WTC11 (cell line): ENCODE measurements at regions not wholly inside any gene's neighbourhood (a gene's known extent, or its start where the extent isn't known, plus 50 kb on each side); places are given as distances from the start of the nearest gene placed in this dataset.
"Not testable (repeated sequence)": the region's sequence is repeated elsewhere in the genome, so short reads cannot be mapped to it uniquely, and the experiment has no call there.

ENCODE experiments used
- ATAC-seq: fragments of 200-7000 bp; cut with Tn5 transposase; 2 replicates; pipeline ENCODE4 v1.10.0; 2021; ENCODE audit warnings: mild to moderate bottlenecking, moderate library complexity
- CTCF ChIA-PET: fragments of 300-600 bp; sonication (Branson Sonifier 250); formaldehyde crosslinking; loops from one replicate; lab custom pipeline; 2021; ENCODE audit warnings: antibody characterized with exemption; lab: Charles Lee
- POLR2A ChIA-PET: fragments of 350-600 bp; sonication (Branson Sonifier 250); formaldehyde crosslinking; loops from one replicate; lab custom pipeline; 2021; ENCODE audit warnings: antibody characterized with exemption; lab: Charles Lee
- DNase-seq: peaks from one replicate; pipeline ENCODE4 v3.0.0; 2021; ENCODE audit warnings: low spot score
- H3K27ac Mint-ChIP-seq: 2 replicates; pipeline ENCODE4 v1.8.0; 2021; ENCODE audit warnings: mixed read lengths
- H3K27me3 Mint-ChIP-seq: 2 replicates; pipeline ENCODE4 v1.8.0; 2021; ENCODE audit warnings: low read depth, mild to moderate bottlenecking, moderate library complexity, mixed read lengths
- H3K36me3 Mint-ChIP-seq: 2 replicates; pipeline ENCODE4 v1.8.0; 2021; ENCODE audit warnings: mixed read lengths
- H3K4me1 Mint-ChIP-seq: 2 replicates; pipeline ENCODE4 v1.8.0; 2022; ENCODE audit warnings: mixed read lengths
- H3K4me3 Mint-ChIP-seq: 2 replicates; pipeline ENCODE4 v1.8.0; 2021; ENCODE audit warnings: mild to moderate bottlenecking, moderate library complexity, mixed read lengths
- H3K9me3 Mint-ChIP-seq: 2 replicates; pipeline ENCODE4 v1.8.0; 2021; ENCODE audit warnings: mixed read lengths
- CBFB ChIP-seq: sonication (generic); formaldehyde crosslinking; IDR thresholded peaks from 2 replicates; pipeline ENCODE4 v1.8.1; 2022; ENCODE audit warnings: mild to moderate bottlenecking, low read depth, missing genetic modification reagents
- ELF4 ChIP-seq: sonication (generic); formaldehyde crosslinking; IDR thresholded peaks from 2 replicates; pipeline ENCODE4 v1.8.1; 2022; ENCODE audit warnings: low read depth, mild to moderate bottlenecking, moderate library complexity, missing genetic modification reagents
- GABPB1 ChIP-seq: sonication (generic); formaldehyde crosslinking; IDR thresholded peaks from 2 replicates; pipeline ENCODE4 v1.8.1; 2023; ENCODE audit warnings: mild to moderate bottlenecking, missing genetic modification reagents
- GTF2I ChIP-seq: fragments of 250-450 bp; sonication (Bioruptor Pico); conservative IDR thresholded peaks from 2 replicates; pipeline ENCODE4 v1.4.0; 2021; ENCODE audit warnings: mild to moderate bottlenecking
- JAZF1 ChIP-seq: fragments of 250-450 bp; sonication (Bioruptor Pico); IDR thresholded peaks from 2 replicates; pipeline ENCODE4 v1.9.0; 2021; ENCODE audit warnings: moderate library complexity, mild to moderate bottlenecking, inconsistent platforms
- NFYB ChIP-seq: sonication (generic); formaldehyde crosslinking; conservative IDR thresholded peaks from 2 replicates; pipeline ENCODE4 v1.8.0; 2022; ENCODE audit warnings: low read depth, missing genetic modification reagents
- ZBTB43 ChIP-seq: sonication (generic); formaldehyde crosslinking; IDR thresholded peaks from 2 replicates; pipeline ENCODE4 v1.8.1; 2023; ENCODE audit warnings: mild to moderate bottlenecking, missing genetic modification reagents
- ZNF396 ChIP-seq: fragments of 250-450 bp; sonication (Bioruptor Pico); IDR thresholded peaks from 2 replicates; pipeline ENCODE4 v1.8.0; 2021; ENCODE audit warnings: mild to moderate bottlenecking, moderate library complexity, borderline replicate concordance
- ZNF425 ChIP-seq: fragments of 250-450 bp; sonication (Bioruptor Pico); conservative IDR thresholded peaks from 2 replicates; pipeline ENCODE4 v1.9.0; 2021; ENCODE audit warnings: mild to moderate bottlenecking
- ZNF671 ChIP-seq: fragments of 250-450 bp; sonication (Bioruptor Pico); IDR thresholded peaks from 2 replicates; pipeline ENCODE4 v1.8.0; 2021; ENCODE audit warnings: mild to moderate bottlenecking
- TF ChIP-seq, protein P1 (sequence below): sonication (generic); formaldehyde crosslinking; IDR thresholded peaks from 2 replicates; pipeline ENCODE4 v1.8.1; 2022; ENCODE audit warnings: mild to moderate bottlenecking, missing genetic modification reagents, moderate library complexity, borderline replicate concordance
- TF ChIP-seq, protein P2 (sequence below): sonication (generic); formaldehyde crosslinking; IDR thresholded peaks from 2 replicates; pipeline ENCODE4 v1.8.1; 2022; ENCODE audit warnings: mild to moderate bottlenecking, moderate library complexity, missing genetic modification reagents
- TF ChIP-seq, protein P3 (sequence below): sonication (generic); formaldehyde crosslinking; IDR thresholded peaks from 2 replicates; pipeline ENCODE4 v1.8.0; 2023; ENCODE audit warnings: missing genetic modification reagents, mild to moderate bottlenecking, borderline replicate concordance
- TF ChIP-seq, protein P4 (sequence below): fragments of 250-450 bp; sonication (Bioruptor Pico); IDR thresholded peaks from 2 replicates; pipeline ENCODE4 v1.9.0; 2021; ENCODE audit warnings: mild to moderate bottlenecking

DNA sequence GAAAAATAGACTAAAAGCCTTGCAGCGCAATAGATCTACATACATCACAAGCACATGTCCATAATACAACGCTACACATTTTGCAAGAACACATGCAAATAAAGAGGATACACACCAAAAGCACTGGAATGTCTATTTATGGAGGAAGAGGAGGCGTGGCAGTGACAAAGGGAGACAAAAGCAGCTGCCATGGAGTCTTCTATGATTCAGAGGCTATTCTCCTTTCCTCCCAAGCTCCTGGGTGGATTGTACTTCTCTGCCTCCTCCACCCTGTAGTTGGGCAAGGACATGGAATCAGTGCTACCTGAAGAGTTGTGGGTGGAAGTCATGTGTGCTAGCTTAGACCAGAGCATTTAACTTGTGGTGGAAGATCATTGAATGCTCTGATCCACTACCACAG lies 57.9 kb upstream of the ABHD2 start (continued):
- TF ChIP-seq, protein P1, sequence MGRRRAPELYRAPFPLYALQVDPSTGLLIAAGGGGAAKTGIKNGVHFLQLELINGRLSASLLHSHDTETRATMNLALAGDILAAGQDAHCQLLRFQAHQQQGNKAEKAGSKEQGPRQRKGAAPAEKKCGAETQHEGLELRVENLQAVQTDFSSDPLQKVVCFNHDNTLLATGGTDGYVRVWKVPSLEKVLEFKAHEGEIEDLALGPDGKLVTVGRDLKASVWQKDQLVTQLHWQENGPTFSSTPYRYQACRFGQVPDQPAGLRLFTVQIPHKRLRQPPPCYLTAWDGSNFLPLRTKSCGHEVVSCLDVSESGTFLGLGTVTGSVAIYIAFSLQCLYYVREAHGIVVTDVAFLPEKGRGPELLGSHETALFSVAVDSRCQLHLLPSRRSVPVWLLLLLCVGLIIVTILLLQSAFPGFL (CRISPR knock-in tag): no peak
- TF ChIP-seq ZNF396 (CRISPR knock-in tag) (no peak), GTF2I (no peak)

GRCh38 chr15:89031637-89032285 lies 56.5 kb upstream of the ABHD2 start:
- peaks cover 11% of the 10 kb centered on the region for H3K9me3 Mint-ChIP-seq
- H3K4me3 Mint-ChIP-seq, H3K4me1 Mint-ChIP-seq, H3K36me3 Mint-ChIP-seq, H3K27me3 Mint-ChIP-seq, POLR2A ChIA-PET, H3K27ac Mint-ChIP-seq, DNase-seq, ATAC-seq: not testable (repeated sequence)
- CTCF ChIA-PET: interaction anchor here (1.2 to 2.9 kb wide), 2 partner anchors 9 to 140 kb away, joined by 3 to 8 read pairs; no protein-coding TSS in a partner anchor

GRCh38 chr15:89034305-89034704 lies 54.0 kb upstream of the ABHD2 start:
- H3K27me3 Mint-ChIP-seq: no peaks in the 10 kb centered on the region; the same call in none of the 2 replicates
- TF ChIP-seq, protein P2, sequence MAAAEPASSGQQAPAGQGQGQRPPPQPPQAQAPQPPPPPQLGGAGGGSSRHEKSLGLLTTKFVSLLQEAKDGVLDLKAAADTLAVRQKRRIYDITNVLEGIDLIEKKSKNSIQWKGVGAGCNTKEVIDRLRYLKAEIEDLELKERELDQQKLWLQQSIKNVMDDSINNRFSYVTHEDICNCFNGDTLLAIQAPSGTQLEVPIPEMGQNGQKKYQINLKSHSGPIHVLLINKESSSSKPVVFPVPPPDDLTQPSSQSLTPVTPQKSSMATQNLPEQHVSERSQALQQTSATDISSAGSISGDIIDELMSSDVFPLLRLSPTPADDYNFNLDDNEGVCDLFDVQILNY: no peak
- no peak for TF ChIP-seq JAZF1 (CRISPR knock-in tag)
- no peak for TF ChIP-seq CBFB (CRISPR knock-in tag)
- no peak for TF ChIP-seq GTF2I
- TF ChIP-seq ZNF425 (CRISPR knock-in tag): no peak
- no peak for TF ChIP-seq GABPB1 (CRISPR knock-in tag)
- no peak for TF ChIP-seq ELF4
- TF ChIP-seq, protein P3, sequence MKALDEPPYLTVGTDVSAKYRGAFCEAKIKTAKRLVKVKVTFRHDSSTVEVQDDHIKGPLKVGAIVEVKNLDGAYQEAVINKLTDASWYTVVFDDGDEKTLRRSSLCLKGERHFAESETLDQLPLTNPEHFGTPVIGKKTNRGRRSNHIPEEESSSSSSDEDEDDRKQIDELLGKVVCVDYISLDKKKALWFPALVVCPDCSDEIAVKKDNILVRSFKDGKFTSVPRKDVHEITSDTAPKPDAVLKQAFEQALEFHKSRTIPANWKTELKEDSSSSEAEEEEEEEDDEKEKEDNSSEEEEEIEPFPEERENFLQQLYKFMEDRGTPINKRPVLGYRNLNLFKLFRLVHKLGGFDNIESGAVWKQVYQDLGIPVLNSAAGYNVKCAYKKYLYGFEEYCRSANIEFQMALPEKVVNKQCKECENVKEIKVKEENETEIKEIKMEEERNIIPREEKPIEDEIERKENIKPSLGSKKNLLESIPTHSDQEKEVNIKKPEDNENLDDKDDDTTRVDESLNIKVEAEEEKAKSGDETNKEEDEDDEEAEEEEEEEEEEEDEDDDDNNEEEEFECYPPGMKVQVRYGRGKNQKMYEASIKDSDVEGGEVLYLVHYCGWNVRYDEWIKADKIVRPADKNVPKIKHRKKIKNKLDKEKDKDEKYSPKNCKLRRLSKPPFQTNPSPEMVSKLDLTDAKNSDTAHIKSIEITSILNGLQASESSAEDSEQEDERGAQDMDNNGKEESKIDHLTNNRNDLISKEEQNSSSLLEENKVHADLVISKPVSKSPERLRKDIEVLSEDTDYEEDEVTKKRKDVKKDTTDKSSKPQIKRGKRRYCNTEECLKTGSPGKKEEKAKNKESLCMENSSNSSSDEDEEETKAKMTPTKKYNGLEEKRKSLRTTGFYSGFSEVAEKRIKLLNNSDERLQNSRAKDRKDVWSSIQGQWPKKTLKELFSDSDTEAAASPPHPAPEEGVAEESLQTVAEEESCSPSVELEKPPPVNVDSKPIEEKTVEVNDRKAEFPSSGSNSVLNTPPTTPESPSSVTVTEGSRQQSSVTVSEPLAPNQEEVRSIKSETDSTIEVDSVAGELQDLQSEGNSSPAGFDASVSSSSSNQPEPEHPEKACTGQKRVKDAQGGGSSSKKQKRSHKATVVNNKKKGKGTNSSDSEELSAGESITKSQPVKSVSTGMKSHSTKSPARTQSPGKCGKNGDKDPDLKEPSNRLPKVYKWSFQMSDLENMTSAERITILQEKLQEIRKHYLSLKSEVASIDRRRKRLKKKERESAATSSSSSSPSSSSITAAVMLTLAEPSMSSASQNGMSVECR (CRISPR knock-in tag): no peak
- no peak for TF ChIP-seq ZNF671
- no peak for TF ChIP-seq ZBTB43 (CRISPR knock-in tag)
- TF ChIP-seq, protein P4, sequence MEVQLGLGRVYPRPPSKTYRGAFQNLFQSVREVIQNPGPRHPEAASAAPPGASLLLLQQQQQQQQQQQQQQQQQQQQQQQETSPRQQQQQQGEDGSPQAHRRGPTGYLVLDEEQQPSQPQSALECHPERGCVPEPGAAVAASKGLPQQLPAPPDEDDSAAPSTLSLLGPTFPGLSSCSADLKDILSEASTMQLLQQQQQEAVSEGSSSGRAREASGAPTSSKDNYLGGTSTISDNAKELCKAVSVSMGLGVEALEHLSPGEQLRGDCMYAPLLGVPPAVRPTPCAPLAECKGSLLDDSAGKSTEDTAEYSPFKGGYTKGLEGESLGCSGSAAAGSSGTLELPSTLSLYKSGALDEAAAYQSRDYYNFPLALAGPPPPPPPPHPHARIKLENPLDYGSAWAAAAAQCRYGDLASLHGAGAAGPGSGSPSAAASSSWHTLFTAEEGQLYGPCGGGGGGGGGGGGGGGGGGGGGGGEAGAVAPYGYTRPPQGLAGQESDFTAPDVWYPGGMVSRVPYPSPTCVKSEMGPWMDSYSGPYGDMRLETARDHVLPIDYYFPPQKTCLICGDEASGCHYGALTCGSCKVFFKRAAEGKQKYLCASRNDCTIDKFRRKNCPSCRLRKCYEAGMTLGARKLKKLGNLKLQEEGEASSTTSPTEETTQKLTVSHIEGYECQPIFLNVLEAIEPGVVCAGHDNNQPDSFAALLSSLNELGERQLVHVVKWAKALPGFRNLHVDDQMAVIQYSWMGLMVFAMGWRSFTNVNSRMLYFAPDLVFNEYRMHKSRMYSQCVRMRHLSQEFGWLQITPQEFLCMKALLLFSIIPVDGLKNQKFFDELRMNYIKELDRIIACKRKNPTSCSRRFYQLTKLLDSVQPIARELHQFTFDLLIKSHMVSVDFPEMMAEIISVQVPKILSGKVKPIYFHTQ (CRISPR knock-in tag): no peak
- no peak for TF ChIP-seq NFYB (CRISPR knock-in tag)

More at GRCh38 chr15:89034305-89034704, 54.0 kb upstream of the ABHD2 start:
- CTCF ChIA-PET: interaction anchor here (0.9 to 1.7 kb wide), 12 partner anchors 10 to 143 kb away, joined by 3 to 7 read pairs (median 4); no protein-coding TSS in a partner anchor
- Mint-ChIP-seq H3K9me3 (peaks cover 11% of the 10 kb centered on the region), H3K4me1 (no peaks in the 10 kb centered on the region), H3K27ac (no peak overlapping the region), H3K36me3 (peaks cover 5% of the 10 kb centered on the region; the same call in 1 of the 2 replicates), H3K4me3 (no peak overlapping the region)
- DNase-seq: no peak
- POLR2A ChIA-PET: no interaction called here
- no peak; the same call in 1 of the 2 replicates for ATAC-seq
